ENCODE measurements at regions not wholly inside any gene's neighbourhood (a gene's known extent, or its start where the extent isn't known, plus 50 kb on each side); places are given as distances from the start of the nearest gene placed in this dataset.

DNA sequence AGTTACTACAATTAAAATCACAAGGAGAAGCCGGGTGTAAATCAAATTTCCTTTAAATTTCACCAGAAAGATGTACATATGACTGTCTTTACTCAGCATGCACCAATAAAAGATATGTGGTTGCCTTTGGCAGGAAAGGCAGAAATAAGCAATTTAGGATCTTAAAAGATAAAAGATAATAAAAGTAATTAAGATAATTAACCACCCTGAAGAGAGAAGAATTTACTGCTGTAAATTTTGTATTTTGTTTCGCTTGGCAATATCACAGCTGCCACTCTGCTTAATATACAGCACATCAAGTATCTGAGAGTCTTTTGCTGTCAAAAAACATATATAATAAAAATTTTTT, 411.9 kb downstream of the MN1 start:
- TF ChIP-seq POLR2A (IDR thresholded peaks at IDR 0.05) (no peak), CTCF (IDR thresholded peaks at IDR 0.05 in 4 of 5, conservative IDR thresholded peaks at IDR 0.05 in 1 of 5) (no peak)

Data from gastrocnemius medialis (tissue), 4 donors.